ENCODE measurements at regions not wholly inside any gene's neighbourhood (a gene's known extent, or its start where the extent isn't known, plus 50 kb on each side); places are given as distances from the start of the nearest gene placed in this dataset.
"Not testable (repeated sequence)": the region's sequence is repeated elsewhere in the genome, so short reads cannot be mapped to it uniquely, and the experiment has no call there.

DNA sequence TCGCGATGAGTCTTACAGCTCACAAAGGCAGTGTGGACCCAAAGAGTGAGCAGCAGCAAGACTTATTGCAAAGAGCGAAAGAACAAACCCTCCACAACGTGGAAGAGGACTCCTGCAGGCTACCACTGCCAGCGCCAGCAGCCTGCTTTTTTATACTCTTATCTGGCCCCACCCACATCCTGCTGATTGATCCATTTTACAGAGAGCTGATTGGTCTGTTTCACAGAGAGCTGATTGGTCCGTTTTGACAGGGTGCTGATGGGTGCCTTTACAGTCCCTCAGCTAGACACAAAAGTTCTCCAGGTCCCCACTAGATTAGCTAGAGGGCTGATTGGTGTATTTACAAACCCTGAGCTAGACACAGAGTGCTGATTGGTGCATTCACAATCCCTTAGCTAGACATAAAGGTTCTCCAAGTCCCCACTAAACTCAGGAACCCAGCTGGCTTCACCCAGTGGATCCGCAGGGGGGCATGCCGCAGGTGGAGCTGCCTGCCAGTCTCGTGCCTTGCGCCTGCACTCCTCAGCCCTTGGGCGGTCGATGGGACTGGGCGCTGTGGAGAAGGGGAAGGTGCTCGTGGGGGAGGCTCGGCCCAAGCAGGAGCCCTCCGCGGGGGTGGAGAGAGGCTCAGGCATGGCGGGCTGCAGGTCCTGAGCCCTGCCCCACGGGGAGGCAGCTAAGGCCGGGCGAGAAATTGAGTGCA is 75.7 kb downstream of the QDPR start:
- DNase-seq (ENCODE audit: low spot score), result not testable (repeated sequence)

- DNase-seq (ENCODE audit: low spot score), result no peak
These were observed 78.1 kb downstream of the QDPR start for GRCh38 chr4:17433827-17434226.

DNA sequence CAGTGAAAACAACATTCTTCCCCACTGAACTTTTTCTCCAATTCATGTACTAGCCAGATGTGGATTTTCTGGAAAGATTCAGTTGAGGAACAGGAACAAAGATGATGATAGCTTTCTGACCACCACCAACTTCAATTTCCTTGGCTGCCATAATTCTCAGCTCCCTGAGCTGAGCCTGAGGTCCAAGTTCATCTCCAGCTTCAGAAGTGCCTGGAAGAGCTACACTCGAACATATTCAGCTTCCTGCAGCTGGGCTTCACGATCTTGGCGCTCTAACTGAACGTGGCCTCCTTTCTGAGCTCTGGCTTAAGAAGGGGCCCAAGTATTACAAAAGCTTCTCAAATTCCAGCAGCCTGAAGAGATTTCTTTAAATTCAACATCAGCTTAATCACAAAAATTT is 83.9 kb downstream of the QDPR start:
- no peak for DNase-seq (ENCODE audit: low spot score)

DNA sequence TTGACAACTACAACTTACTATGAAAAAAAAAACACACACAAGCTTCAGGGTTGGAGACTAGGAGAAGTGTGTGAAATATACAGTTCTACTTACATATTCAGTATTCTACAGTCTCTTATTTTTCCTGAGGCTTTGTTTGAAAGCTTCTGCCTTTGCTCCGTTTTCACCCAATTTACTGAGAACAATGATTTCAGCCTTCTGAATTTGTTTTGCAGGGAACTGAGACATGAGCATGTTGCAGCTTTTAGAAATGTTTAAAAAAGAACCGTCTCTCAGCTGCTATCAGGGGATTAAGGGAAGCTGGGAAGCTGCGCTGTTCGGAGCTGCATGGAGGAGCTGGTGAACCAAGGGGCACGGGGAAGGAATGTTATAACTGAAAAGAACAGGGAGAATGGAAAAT is 85.7 kb downstream of the QDPR start:
- no peak for DNase-seq (ENCODE audit: low spot score)

DNA sequence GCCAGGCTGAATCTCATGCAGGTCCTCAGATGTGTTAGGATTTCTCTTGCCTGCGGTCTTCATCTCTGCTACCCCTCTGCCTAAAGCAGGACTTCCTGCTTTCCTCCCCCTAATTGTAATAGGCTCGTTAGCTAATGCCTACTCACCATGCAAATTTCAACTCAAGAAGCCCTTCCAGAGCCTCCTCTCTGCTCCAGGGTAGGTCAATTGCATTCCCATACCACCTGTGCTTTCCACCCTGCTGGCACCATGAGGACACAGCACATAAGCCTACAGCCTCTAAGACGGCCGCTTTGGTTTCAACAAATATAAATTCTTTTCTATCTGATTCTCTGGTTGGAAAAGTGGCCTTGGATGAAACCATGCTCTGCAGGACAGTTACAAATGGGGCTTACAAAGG is 93.9 kb downstream of the QDPR start:
- DNase-seq (ENCODE audit: low spot score), result no peak

- no peak for DNase-seq (ENCODE audit: low spot score)
These were observed 97.5 kb downstream of the QDPR start for GRCh38 chr4:17414392-17414791.

DNA sequence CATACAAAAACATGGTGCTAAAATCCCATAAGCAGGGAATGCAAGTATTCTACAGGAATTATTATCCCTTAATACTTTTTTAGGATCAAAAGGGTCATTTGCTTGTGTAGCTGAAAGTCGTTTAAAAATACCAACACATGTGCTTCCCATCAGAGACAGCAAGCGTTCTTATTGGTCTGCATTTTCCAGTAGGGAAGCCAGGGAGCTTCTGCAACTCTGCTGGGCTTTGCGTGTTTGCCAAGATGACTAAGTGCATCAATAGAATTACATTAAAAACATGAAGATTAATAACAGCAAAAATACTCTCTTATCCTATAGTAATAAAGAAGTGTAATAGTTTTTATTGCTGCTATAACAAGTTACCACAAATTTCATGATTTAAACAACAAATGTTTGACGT is 111.2 kb downstream of the QDPR start:
- no peak for DNase-seq (ENCODE audit: low spot score)

DNA sequence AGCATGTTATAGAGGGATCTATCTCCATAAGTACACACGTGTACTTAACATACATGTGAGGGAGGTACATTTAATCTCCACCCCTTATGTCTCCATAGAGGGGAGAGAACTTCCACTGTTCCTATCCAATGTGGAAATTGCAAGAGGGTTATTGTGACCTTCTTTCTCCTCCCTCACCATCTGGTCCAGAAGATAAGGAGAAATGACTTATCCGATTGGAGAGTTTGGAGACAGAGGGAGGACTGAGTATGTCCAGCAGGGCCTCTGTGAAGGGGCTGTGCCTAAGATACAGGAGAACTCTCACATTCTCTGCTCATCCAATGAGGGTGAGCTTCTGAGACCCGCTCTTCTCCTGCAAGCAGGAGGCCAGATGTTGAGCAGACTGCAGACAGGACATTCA is 113.1 kb downstream of the QDPR start:
- no peak for DNase-seq (ENCODE audit: low spot score)

- no peak for DNase-seq (ENCODE audit: low spot score)
These were observed 113.9 kb downstream of the QDPR start for GRCh38 chr4:17398035-17398434.

GRCh38 chr4:17397611-17398010 is 114.3 kb downstream of the QDPR start:
- no peak for DNase-seq (ENCODE audit: low spot score)

- peak; percentile 9 for DNase-seq (ENCODE audit: low spot score)
These were observed 126.5 kb downstream of the QDPR start for GRCh38 chr4:17385403-17385802.

DNA sequence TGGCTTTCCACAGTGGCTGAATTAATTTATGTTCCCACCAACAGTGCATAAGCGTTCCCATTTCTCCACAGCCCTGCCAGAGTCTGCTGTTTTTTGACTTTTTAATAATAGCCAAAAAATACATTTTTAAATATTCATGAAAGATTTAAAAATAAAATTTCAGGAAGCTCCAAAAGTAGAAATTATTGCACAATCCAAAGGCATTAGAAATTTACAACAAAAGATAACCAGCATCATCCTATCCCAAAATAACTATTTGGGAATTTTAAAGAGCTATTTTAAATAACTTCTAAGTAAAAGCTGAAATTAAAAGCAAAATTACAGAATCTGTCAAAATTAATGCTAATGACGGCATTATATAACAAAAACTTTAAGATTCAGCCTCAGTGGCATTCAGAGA is 131.5 kb downstream of the QDPR start:
- DNase-seq (ENCODE audit: low spot score), result no peak

DNA sequence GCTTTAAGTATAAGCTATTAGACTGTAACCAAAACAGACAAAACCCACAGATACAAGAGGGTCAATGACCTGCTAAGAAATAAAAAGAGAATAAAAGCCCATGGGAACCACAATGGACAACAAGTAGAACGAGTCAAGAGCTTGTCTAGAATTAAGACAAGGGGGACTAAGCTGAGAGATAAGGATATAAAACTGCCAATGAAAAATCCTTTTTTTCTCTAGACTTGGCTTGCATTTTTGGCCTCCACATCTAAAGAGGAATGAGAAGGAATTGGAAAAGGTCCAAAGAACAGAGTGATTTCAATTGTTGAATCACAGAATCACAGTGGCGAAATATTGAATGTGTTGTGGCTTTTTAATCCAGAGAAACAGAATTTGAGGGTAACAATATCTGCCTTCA is 135.7 kb downstream of the QDPR start:
- DNase-seq (ENCODE audit: low spot score), result no peak

- no peak for DNase-seq (ENCODE audit: low spot score)
These were observed 138.2 kb downstream of the QDPR start for GRCh38 chr4:17373666-17374065.

DNA sequence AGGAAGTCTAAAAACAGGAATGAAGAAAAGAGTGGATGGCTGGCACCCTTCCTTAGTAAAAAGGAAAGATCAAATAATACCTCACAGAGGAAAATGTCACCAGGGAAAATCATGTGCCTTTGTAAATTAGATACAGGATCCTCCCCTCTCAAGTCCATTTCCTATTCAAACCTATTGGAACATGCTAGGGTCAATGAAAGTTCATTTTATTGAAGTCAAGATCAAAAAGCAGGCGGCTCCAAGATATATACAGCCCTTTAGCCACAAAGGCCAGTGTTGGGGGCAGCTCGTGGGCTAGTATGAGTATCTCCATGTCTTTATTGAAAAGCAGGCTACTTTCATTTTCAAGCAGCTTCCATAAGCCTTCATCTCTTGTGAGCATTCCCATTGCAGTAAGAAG is 141.1 kb downstream of the QDPR start:
- no peak for DNase-seq (ENCODE audit: low spot score)

- no peak for DNase-seq (ENCODE audit: low spot score)
These were observed 143.5 kb downstream of the QDPR start for GRCh38 chr4:17368408-17368807.

DNA sequence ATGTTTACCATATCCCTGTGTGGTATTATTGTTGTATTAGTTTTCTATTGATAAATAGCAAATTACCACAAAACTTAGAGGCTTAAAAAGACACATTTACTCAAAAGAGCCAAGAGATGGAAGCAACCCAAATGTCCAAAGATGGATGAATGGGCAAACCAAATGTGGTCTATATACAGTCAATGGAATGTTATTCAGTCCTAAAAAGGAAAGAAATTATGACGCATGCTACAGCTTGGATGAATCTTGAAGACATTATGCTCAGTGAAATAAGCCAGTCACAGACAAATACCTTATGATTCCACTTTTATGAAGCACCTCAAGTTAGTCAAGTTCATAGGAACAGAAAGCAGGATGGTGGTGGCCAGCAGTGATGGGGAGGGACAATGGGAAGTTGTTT is 144.7 kb downstream of the QDPR start:
- no peak for DNase-seq (ENCODE audit: low spot score)

- no peak for DNase-seq (ENCODE audit: low spot score)
These were observed 145.4 kb downstream of the QDPR start for GRCh38 chr4:17366496-17366895.

- no peak for DNase-seq (ENCODE audit: low spot score)
These were observed 149.5 kb downstream of the QDPR start for GRCh38 chr4:17362430-17362829.

DNA sequence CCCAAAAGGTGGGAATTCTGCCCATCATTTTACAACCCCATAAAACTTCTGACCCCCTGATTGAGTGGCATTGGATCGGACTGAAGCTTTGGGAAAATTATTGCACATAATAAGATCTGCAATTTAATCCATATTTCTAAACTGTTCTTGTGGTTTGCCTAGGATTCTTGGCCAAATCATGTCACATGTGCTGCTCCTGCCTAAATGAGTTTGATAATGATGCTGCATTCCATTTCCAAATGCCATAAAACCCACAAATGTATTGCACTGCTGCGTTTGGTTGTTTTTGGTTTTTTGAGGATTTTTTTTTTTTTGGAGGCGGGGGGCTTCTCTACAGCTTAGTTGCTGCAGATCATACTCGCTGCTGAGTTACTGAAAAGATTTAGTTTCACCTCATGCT is 153.6 kb downstream of the QDPR start:
- no peak for DNase-seq (ENCODE audit: low spot score)

- DNase-seq (ENCODE audit: low spot score), result no peak
These were observed 155.0 kb downstream of the QDPR start for GRCh38 chr4:17356926-17357325.

DNA sequence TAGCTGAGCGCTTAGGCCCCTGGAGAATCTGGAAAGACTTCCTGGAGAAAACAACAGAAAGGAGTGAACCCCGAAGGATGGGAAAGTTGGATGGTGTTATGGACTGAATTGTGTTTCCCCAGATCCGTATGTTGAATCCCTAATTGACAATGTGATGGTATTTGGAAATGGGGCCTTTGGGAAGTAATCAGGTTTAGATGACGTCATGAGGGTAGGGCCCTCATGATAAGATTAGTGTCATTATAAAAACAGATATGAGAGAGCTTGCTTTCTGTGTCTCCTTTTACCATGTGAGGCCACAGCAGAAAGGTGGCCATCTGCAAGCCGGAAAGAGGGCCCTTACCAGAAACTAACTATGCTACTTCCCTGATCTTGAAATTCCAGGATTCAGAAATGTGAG is 159.5 kb downstream of the QDPR start:
- no peak for DNase-seq (ENCODE audit: low spot score)

DNA sequence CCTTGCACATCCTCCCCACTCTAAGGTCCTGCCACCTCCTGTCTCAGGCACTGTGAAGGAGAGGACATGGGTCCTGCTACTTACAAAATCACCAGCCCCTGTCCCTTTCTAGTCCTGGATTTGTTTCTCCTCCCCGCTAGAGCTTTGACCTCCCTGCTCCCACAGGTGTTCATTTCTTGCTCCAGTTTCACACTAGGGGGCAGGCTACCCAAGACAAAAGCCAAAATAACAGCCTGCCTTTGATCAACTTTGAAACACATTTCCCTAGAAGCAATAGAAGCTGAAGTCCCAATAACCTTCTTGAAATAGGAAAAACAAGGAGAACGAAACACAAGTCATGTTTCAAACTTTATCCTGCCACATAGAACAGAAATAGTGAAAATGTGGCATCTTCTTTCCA is 164.4 kb downstream of the QDPR start:
- DNase-seq (ENCODE audit: low spot score), result peak; percentile 26

DNA sequence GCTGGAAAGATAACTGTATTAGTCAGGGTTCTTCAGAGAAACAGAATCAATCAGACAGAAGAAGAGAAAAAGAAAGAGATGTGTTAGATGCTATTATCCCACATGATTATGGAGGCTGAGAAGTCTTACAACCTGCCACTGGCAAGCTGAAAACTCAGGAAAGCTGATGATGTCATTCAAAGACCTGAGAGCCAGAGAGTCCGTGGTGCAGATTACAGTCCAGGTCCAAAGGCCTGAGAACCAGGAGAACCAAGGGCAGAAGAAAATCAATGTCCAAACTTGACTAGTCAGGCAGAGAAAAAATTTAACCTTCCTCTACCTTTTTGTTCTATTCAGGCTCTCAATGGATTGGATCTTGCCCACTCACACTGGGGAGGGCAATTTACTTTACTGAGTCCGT is 172.5 kb downstream of the QDPR start:
- DNase-seq (ENCODE audit: low spot score), result no peak

- no peak for DNase-seq (ENCODE audit: low spot score)
These were observed 174.9 kb downstream of the QDPR start for GRCh38 chr4:17336986-17337385.

Data from RKO (cell line).